Common myeloid progenitor, CD34-positive (primary cell): ENCODE measurements at regions not wholly inside any gene's neighbourhood (a gene's known extent, or its start where the extent isn't known, plus 50 kb on each side); places are given as distances from the start of the nearest gene placed in this dataset.
"Not testable (repeated sequence)": the region's sequence is repeated elsewhere in the genome, so short reads cannot be mapped to it uniquely, and the experiment has no call there.

Experiments
- CTCF ChIA-PET: fragments of 350-600 bp; sonication (Branson Sonifier 250); formaldehyde crosslinking; loops from one replicate; lab custom pipeline; 2021; ENCODE audit warnings: antibody characterized with exemption; lab: Charles Lee
- POLR2A ChIA-PET: fragments of 350-600 bp; sonication (Branson Sonifier 250); formaldehyde crosslinking; loops from one replicate; lab custom pipeline; 2021; ENCODE audit warnings: antibody characterized with exemption; lab: Charles Lee
- DNase-seq, 3 donors: peaks; one replicate each; pipeline versions ENCODE4 v3.0.0 to v3.0.0-alpha.2; 2013
- H3K27ac ChIP-seq, 2 experiments: 1 replicate in 1 of 2; 2 replicates in 1 of 2; pipeline ENCODE4 v1.7.0; 2013; ENCODE audit warnings: inconsistent platforms in 2 of 2, low read length in 2 of 2, mild to moderate bottlenecking in 2 of 2, low read depth in 1 of 2, moderate library complexity in 1 of 2; ENCODE audit not compliant: severe bottlenecking in 2 of 2, insufficient read depth in 1 of 2, poor library complexity in 1 of 2
- H3K27me3 ChIP-seq, 5 experiments: replicated peaks in 2 of 5; 1 replicate in 3 of 5; 2 replicates in 2 of 5; pipeline versions ENCODE4 v1.6.1 to v1.7.0; 2013; ENCODE audit warnings: low read length in 4 of 5, mild to moderate bottlenecking in 2 of 5, moderate library complexity in 2 of 5, inconsistent platforms in 1 of 5; ENCODE audit not compliant: insufficient read depth in 5 of 5, control insufficient read depth in 4 of 5
- H3K36me3 ChIP-seq, 4 experiments: 1 replicate in 2 of 4; 2 replicates in 2 of 4; pipeline versions ENCODE4 v1.6.1 to v1.7.0; 2013; ENCODE audit warnings: low read length in 3 of 4, control low read depth in 1 of 4, mild to moderate bottlenecking in 1 of 4; ENCODE audit not compliant: control insufficient read depth in 4 of 4, insufficient read depth in 4 of 4
- H3K4me1 ChIP-seq, 4 experiments: 1 replicate in 3 of 4; 2 replicates in 1 of 4; pipeline versions ENCODE4 v1.6.1 to v1.7.1; 2013; ENCODE audit warnings: low read length in 3 of 4, mild to moderate bottlenecking in 3 of 4, control low read depth in 1 of 4, inconsistent platforms in 1 of 4, moderate library complexity in 1 of 4; ENCODE audit not compliant: control insufficient read depth in 4 of 4, insufficient read depth in 4 of 4; ENCODE audit errors: control extremely low read depth in 1 of 4
- H3K4me3 ChIP-seq, 7 experiments: 1 replicate in 4 of 7; 2 replicates in 3 of 7; pipeline versions ENCODE4 v1.5.1 to v1.7.0; 2013; ENCODE audit warnings: mild to moderate bottlenecking in 7 of 7, low read length in 6 of 7, moderate library complexity in 6 of 7, inconsistent platforms in 2 of 7, low read depth in 2 of 7, control low read depth in 1 of 7; ENCODE audit not compliant: insufficient read depth in 4 of 7, control insufficient read depth in 1 of 7; ENCODE audit errors: extremely low read depth in 1 of 7
- H3K9me3 ChIP-seq, 5 experiments: 1 replicate in 4 of 5; 2 replicates in 1 of 5; pipeline versions ENCODE4 v1.6.1 to v1.7.1; 2013; ENCODE audit warnings: low read length in 4 of 5, mild to moderate bottlenecking in 2 of 5, inconsistent platforms in 1 of 5, low read depth in 1 of 5, moderate library complexity in 1 of 5; ENCODE audit not compliant: control insufficient read depth in 4 of 5, insufficient read depth in 2 of 5; ENCODE audit errors: control extremely low read depth in 1 of 5
- WGBS: methylation state at CpG from one replicate; pipeline ENCODE4 v1.1.5; 2013; ENCODE audit not compliant: insufficient coverage; 5-methylcytosine and 5-hydroxymethylcytosine counted together

DNA sequence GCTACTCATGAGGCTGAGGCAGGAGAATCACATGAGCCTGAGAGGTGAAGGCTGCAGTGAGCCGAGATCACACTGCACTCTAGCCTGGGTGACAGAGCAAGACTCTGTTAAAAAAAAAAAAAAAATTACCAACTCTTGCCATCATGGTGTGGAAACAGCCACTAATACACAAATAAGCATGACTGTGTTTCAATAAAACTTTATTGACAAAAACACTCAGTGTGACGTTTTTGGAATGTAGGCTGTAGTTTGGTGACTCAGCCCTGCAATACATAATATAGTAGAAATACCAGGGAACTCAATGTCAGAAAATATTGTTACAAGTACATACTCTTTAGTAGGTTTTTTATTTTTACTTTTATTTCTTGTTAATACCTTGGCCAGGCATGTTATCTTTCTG, 207.1 kb downstream of the CASP12 start:
- H3K4me3 ChIP-seq = no peak overlapping the region
- POLR2A ChIA-PET = no interaction called here
- WGBS = 89% methylated on average over 1 of the region's 2 CpGs
- peaks cover 4 to 27% (median 21%) of the 10 kb centered on the region in 4 experiments for H3K4me1 ChIP-seq
- H3K36me3 ChIP-seq = no peaks in the 10 kb centered on the region
- H3K27me3 ChIP-seq = no peaks in the 10 kb centered on the region
- CTCF ChIA-PET = no interaction called here
- H3K9me3 ChIP-seq = no peaks in the 10 kb centered on the region
- DNase-seq = no peak
- H3K27ac ChIP-seq = no peak overlapping the region

DNA sequence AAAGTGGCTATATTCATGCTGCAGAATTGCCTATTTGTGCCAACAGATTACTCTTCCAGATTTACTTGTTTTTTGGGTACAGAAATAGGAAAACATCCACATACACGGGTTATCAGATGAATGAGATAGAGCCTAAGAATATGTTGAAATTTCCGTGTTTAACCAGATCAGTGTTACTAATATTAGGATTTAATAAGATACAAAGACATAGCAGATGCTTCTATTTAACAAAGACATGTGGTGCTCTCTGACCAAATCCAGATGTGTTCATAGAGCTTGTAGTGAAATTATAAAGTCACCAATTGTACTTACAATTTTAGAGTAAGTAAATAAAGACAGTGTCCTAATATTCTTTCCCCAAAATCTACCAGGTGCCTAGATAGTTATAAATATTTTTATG, 208.0 kb downstream of the CASP12 start:
- WGBS = no CpG with 5 or more reads among the region's 2 CpGs
- DNase-seq = no peak
- Histone ChIP-seq H3K27me3 (no peaks in the 10 kb centered on the region), H3K4me1 (peaks cover 4 to 24% (median 19%) of the 10 kb centered on the region in 4 experiments), H3K4me3 (no peak overlapping the region), H3K27ac (no peak overlapping the region), H3K36me3 (no peaks in the 10 kb centered on the region), H3K9me3 (no peaks in the 10 kb centered on the region)
- ChIA-PET POLR2A (no interaction called here), CTCF (interaction anchor here (3.1 kb wide), 1 partner anchor 7 kb away, joined by 10 read pairs; no protein-coding TSS in a partner anchor)

- H3K4me1 ChIP-seq = peaks cover 4 to 14% (median 9%) of the 10 kb centered on the region in 4 experiments
- H3K9me3 ChIP-seq = no peaks in the 10 kb centered on the region
- no peaks in the 10 kb centered on the region for H3K27me3 ChIP-seq
- POLR2A ChIA-PET = no interaction called here
- WGBS = no CpG with 5 or more reads among the region's 4 CpGs
- H3K36me3 ChIP-seq = no peaks in the 10 kb centered on the region
- H3K4me3 ChIP-seq = no peak overlapping the region
- H3K27ac ChIP-seq = no peak overlapping the region
- no peak for DNase-seq
- CTCF ChIA-PET = interaction anchor here (1.6 to 3.1 kb wide), 2 partner anchors 9 to 79 kb away, joined by 4 to 10 read pairs; no protein-coding TSS in a partner anchor
Measured at GRCh38 chr11:104688731-104689130, 209.5 kb downstream of the CASP12 start.

DNA sequence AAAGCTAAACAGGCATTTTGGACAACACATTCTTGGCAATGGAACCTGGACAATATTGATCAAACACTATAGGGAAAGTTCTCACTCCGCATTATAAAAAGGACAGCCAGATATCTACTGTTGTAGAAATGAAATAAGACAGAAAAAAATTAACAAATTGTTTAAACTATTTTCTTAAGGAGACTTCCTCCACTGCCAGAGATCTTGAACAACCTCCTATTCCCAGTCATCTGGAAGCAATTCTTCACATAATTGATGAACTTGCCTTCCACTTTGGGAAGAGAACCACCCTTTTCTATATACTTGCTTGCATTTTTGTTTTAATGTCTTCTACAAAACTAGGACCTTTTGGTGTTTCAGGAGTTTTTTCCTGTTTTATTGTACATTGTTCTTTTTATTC, 216.1 kb downstream of the CASP12 start:
- Histone ChIP-seq H3K4me3 (no peak overlapping the region), H3K4me1 (peaks cover 0 to 3% (median 0%) of the 10 kb centered on the region in 4 experiments), H3K36me3 (no peaks in the 10 kb centered on the region), H3K27me3 (no peaks in the 10 kb centered on the region), H3K27ac (no peak overlapping the region), H3K9me3 (no peaks in the 10 kb centered on the region)
- ChIA-PET POLR2A (no interaction called here), CTCF (no interaction called here)
- WGBS = no CpG with 5 or more reads among the region's 1 CpG
- DNase-seq = no peak

DNA sequence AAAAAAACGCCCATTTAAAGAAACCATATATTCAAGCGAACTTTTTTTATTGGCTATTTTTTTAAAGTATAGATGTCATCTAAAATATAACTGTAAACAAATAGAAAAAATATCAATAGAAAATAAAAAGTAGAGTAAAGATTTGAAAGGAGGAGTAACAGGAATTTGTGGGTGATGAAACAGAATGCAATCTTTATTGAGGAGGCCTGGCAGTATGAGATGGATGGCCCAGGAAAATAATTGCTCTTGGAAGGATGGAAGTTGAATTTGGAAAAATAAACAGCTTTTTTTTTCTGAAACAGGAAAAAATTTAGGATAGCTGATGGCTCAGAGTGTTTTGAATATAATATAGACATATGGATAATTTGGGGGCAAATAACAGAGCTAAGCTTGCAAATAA, 219.0 kb downstream of the CASP12 start:
- no peaks in the 10 kb centered on the region for H3K36me3 ChIP-seq
- H3K4me1 ChIP-seq = no peaks in the 10 kb centered on the region
- CTCF ChIA-PET = interaction anchor here (1.4 kb wide), 1 partner anchor 19 kb away, joined by 3 read pairs; no protein-coding TSS in a partner anchor
- no peak overlapping the region for H3K27ac ChIP-seq
- H3K4me3 ChIP-seq = no peak overlapping the region
- POLR2A ChIA-PET = no interaction called here
- peaks cover 0 to 3% (median 0%) of the 10 kb centered on the region in 5 experiments for H3K9me3 ChIP-seq
- no peak for DNase-seq
- no peaks in the 10 kb centered on the region for H3K27me3 ChIP-seq
- no CpG with 5 or more reads among the region's 2 CpGs for WGBS

- no peaks in the 10 kb centered on the region for H3K27me3 ChIP-seq
- H3K9me3 ChIP-seq = peaks cover 0 to 3% (median 0%) of the 10 kb centered on the region in 5 experiments
- ChIA-PET CTCF (no interaction called here), POLR2A (no interaction called here)
- no peak overlapping the region for H3K4me3 ChIP-seq
- no peaks in the 10 kb centered on the region for H3K36me3 ChIP-seq
- DNase-seq = no peak
- WGBS = 100% methylated on average over 1 of the region's 2 CpGs
- no peaks in the 10 kb centered on the region for H3K4me1 ChIP-seq
- H3K27ac ChIP-seq = no peak overlapping the region
Measured at GRCh38 chr11:104678408-104678807, 219.9 kb downstream of the CASP12 start.

- DNase-seq, CTCF ChIA-PET: not testable (repeated sequence)
- WGBS = 100% methylated on average over 1 of the region's 3 CpGs
Measured at GRCh38 chr11:104677069-104677468, 221.2 kb downstream of the CASP12 start.

More at GRCh38 chr11:104677069-104677468, 221.2 kb downstream of the CASP12 start:
- POLR2A ChIA-PET, H3K4me3 ChIP-seq, H3K36me3 ChIP-seq, H3K27me3 ChIP-seq, H3K27ac ChIP-seq, H3K4me1 ChIP-seq, H3K9me3 ChIP-seq: not testable (repeated sequence)
